Right hindlimb (tissue), 1 donor: ENCODE measurements at regions not wholly inside any gene's neighbourhood (a gene's known extent, or its start where the extent isn't known, plus 50 kb on each side); places are given as distances from the start of the nearest gene placed in this dataset.
"Not testable (repeated sequence)": the region's sequence is repeated elsewhere in the genome, so short reads cannot be mapped to it uniquely, and the experiment has no call there.

ENCODE experiments used
- DNase-seq: peaks from one replicate; pipeline ENCODE4 v3.0.0-alpha.2; 2018

DNA sequence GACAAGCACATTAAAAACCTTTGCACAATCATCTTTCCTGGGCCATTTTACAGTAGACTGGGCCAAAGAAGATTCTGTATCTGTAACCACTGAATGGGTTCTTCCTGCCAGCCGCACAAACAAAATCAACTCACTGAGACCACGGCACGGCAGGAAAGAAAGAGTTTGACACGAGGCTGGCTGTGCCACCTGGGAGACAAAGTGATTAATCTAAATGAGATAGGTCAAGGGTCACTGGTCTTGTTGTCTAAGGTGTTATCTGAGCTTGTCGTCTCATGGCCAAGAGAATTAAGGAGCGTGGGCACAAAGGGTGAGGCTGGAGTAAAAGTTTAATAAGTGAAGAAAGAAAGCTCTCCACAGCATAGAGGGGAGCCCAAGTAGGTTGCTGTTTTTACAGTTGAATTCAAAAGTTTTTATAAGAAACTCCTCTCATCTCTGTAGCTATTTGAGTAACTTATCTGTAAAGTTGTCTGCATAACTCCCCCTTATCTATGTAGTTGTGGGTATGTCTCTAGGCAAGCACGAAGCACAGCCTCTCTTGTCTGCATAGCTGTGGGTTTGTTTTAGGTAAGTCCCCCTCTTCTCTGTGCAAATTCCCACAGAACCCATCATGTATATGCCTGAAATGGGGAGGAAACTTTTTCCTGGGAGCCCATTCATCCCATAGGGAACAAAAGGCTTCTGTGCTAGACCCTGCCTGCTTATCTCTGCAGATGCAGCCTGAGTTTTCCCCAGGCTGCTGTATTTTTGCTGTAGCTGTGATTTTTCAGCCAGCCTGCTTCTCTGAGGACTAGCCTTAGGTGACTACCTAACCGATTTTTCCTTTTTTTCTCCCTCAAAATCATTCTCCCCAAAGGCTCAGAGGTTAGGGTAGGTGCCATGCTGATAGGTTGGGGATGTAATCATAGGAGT, 1314.6 kb upstream of the TMEM132C start:
- DNase-seq = no peak

DNA sequence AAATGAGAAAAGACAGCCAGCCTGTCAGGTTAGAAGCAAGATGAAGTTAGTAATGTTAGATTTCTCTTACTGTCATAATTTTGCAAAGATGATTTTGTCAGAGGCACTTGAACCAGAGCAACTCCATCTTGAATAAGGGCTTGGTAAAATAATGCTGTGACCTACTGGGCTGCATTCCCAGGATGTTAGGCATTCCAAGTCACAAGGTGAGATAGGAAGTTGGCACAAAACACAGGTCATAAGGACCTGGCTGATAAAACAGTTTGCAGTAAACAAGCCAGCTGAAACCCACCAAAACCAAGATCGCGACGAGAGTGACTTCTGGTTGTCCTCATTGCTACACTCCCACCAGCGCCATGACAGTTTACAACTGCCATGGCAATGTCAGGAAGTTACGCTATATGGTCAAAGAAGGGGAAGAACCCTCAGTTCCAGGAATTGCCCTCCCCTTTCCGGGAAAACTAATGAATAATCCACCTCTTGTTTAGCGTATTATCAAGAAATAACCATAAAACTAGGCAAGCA, 1313.5 kb upstream of the TMEM132C start:
- DNase-seq = no peak

GRCh38 chr12:126960221-126960620, 1306.7 kb upstream of the TMEM132C start:
- no peak for DNase-seq

GRCh38 chr12:126960709-126961108, 1306.3 kb upstream of the TMEM132C start:
- no peak for DNase-seq

- DNase-seq = no peak
Observed at GRCh38 chr12:126963825-126964224, 1303.1 kb upstream of the TMEM132C start.

- no peak for DNase-seq
Observed at GRCh38 chr12:126966498-126966897, 1300.5 kb upstream of the TMEM132C start.

DNA sequence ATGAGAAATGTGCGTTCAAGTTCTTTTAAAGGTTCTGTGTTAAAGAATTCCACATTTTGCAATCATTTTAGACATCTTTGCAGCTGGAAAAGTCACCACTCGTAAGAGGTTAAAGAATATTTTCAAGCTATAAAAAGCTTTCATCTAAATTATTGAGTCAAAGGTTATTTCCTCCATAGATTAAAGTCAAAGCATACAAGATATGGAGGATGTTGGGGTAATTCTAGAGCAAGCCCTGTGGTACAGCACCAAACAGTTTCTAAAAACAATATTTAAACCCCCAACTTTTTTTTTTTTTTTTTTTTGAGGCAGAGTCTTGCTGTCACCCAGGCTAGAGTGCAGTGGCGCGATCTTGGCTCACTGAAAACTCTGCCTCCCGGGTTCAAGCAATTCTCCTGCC, 1299.8 kb upstream of the TMEM132C start:
- no peak for DNase-seq

DNA sequence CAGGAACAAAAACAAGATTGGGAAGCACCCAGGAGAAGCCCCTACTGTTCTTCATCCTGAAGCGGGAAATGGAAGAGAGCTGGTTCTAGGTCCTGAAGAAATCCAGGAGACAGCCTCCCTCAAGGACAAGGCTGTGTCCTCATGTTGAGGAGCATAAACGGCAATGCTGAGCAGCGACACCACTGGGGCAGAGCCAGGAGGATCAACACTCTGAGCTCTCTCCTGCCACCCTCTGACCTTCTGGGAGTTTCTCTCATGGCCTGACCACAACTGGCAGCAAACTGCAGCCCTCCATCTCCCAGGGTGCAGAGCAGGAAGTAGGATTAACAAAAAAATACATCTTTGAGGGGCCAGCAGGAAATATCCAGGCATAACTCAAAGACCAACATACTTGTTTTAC, 1292.2 kb upstream of the TMEM132C start:
- no peak for DNase-seq

GRCh38 chr12:126976579-126976978, 1290.4 kb upstream of the TMEM132C start:
- no peak for DNase-seq

GRCh38 chr12:126979564-126979963, 1287.4 kb upstream of the TMEM132C start:
- not testable (repeated sequence) for DNase-seq

GRCh38 chr12:126982707-126983106, 1284.3 kb upstream of the TMEM132C start:
- no peak for DNase-seq

DNA sequence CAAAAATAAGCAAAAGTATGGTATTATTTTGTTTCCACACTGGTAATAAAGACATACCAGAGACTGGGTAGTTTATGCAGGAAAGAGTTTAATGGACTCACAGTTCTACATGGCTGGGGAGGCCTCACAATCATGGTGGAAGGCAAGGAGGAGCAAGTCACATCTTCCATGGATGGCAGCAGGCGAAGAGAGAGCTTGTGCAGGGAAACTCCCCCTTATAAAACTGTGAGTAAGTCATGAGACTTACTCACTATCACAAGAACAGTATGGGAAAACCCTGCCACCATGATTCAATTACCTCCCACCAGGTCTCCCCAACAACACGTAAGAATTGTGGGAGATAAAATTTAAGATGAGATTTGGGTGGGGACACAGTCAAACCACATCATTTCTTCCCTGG, 1283.2 kb upstream of the TMEM132C start:
- not testable (repeated sequence) for DNase-seq

DNA sequence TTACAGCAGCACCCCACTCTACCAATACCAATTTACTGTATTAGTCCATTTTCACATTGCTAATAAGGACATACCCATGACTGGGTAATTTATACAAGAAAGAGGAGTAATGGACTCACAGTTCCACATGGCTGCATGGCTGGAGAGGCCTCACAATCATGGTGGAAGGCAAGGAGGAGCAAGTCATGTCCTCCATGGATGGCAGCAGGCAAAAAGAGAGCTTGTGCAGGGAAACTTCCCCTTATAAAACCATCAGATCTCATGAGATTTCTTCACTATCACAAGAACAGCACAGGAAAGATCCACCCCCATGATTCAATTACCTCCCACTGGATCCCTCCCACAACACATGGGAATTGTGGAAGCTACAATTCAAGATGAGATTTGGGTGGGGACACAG, 1281.3 kb upstream of the TMEM132C start:
- not testable (repeated sequence) for DNase-seq

GRCh38 chr12:126989532-126989931, 1277.4 kb upstream of the TMEM132C start:
- no peak for DNase-seq

GRCh38 chr12:126993898-126994297, 1273.1 kb upstream of the TMEM132C start:
- DNase-seq = no peak

DNA sequence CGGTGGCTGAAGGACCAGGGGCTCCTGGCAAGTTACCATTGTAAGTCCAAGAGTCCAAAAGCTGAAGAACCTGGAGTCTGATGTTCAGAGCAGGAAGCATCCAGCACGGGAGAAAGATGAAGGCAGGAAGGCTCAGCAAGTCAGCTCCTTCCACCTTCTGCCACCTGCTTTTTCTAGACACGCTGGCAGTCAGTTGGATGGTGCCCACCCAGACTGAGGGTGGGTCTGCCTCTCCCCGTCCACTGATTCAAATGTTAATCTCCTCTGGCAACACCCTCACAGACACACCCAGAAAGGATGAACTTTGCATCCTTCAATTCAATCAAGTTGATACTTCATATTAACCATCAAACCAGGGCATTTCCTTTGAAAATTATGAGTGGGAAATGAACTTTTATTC, 1272.4 kb upstream of the TMEM132C start:
- DNase-seq = no peak

DNA sequence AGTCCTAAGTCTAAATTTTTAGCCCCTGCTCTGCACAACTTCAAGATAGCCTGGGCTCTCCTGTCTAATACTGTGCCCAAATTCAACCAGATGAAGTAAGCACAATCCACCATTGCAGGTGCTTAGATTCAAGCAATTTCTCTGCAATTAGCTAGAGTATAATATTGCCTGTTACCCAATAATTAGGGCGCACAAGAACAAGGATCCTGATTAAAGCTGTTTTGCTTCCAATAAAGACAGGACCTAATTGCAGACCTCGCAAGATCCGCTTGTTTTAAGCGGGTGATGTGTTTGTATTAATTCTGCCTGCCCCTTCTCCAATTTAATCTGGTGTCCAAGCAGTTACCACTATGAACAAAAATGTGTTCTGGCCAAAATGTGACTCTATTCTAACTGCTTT, 1268.9 kb upstream of the TMEM132C start:
- DNase-seq = no peak

DNA sequence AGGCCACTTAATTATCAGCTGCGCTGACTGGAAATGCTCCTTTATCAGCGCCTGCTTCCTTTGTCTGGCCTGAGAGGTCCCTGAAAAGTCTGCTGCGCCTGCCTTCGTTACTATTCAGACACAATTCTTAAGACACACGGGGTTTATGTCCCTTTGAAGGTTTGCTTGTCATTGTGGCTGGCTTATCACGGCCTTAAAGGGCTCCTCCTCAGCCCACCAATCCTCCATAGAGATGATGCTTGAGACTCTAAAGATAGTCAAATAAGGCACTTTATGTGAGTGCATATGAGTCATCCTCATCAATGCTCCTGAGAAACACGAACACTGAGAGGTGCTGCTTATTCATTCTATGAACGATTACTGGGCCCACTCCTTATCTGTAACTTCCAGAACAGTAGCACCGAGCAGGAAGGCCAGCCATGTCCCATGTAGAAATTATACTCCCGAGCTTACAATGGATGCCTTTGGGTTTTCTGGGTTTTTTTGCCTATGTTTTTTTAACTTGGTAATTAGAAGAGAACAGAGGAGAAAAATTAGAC, 1268.2 kb upstream of the TMEM132C start:
- no peak for DNase-seq

- no peak for DNase-seq
Observed at GRCh38 chr12:126999352-126999751, 1267.6 kb upstream of the TMEM132C start.

GRCh38 chr12:127005406-127005805, 1261.6 kb upstream of the TMEM132C start:
- no peak for DNase-seq

DNA sequence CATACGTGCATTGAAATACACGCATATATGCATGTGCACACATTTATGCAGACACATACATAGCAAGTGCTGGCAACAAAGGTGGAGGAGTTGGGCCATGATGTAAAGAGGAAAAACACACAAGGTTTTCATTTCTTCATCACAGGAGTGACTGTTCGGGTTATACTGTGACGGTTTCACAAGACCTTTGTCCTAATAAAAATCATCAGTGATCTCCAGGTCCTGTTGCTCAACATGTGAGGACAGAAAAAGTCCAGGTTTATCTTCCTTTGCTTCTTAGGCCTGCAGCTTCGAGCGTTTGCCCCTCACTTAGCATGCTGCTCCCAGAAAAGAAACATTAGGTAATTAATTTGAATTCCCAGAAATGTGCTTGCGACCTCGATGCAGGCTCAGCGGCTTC, 1260.0 kb upstream of the TMEM132C start:
- DNase-seq = no peak

- DNase-seq = no peak
Observed at GRCh38 chr12:127008755-127009403, 1258.1 kb upstream of the TMEM132C start.

GRCh38 chr12:127012109-127012508, 1254.9 kb upstream of the TMEM132C start:
- no peak for DNase-seq

GRCh38 chr12:127013197-127013596, 1253.8 kb upstream of the TMEM132C start:
- no peak for DNase-seq
